K562 (cell line): ENCODE measurements at regions not wholly inside any gene's neighbourhood (a gene's known extent, or its start where the extent isn't known, plus 50 kb on each side); places are given as distances from the start of the nearest gene placed in this dataset.

Experiments
- ATAC-seq: fragments of 200-7000 bp; cut with Tn5 transposase; 3 replicates; pipeline ENCODE4 v1.9.1; 2020; ENCODE audit warnings: moderate library complexity
- BruUV-seq: library from RNA; stranded (reverse); fragments of 400-500 nt; replicated peaks from 2 replicates; lab custom pipeline; 2021; lab: Mats Ljungman, UMichigan
- CTCF ChIA-PET: fragments of 300-600 bp; formaldehyde crosslinking; extraction: SDS; loops from one replicate; lab custom pipeline; 2021; ENCODE audit warnings: low intra/inter-chr PET ratio; lab: Yijun Ruan, JAX
- POLR2A ChIA-PET: fragments of 300-600, 350-650 bp; sonication (Branson Sonifier 250); formaldehyde crosslinking; extraction: SDS; loops from one replicate; lab custom pipeline; 2021; ENCODE audit warnings: antibody characterized with exemption, inconsistent platforms; lab: Yijun Ruan, JAX
- DNase-seq, 4 experiments: peaks; one replicate each; pipeline versions ENCODE4 v3.0.0 to v3.0.0-alpha.2; 2011 to 2018; ENCODE audit warnings: low spot score in 3 of 4, mixed read lengths in 3 of 4; ENCODE audit errors: extremely low read depth in 1 of 4
- FAIRE-seq: peaks from 2 replicates; lab custom pipeline; 2011; peaks lifted over from hg19 to GRCh38; lab: Jason Lieb, UNC
- H2AFZ ChIP-seq: 2 replicates; pipeline ENCODE4 v1.6.0; 2011; ENCODE audit warnings: low read depth, low read length, control low read depth, inconsistent platforms
- H3K27ac ChIP-seq: fragments of 200-600 bp; 3 replicates; pipeline ENCODE4 v1.8.0; 2011; ENCODE audit warnings: low read depth, mild to moderate bottlenecking, control low read depth, inconsistent platforms, low read length, moderate library complexity, mixed read lengths; ENCODE audit errors: extremely low read depth
- H3K27me3 ChIP-seq, 2 experiments: fragments of 300-600 bp in 1 of 2; 2 replicates in 1 of 2; 3 replicates in 1 of 2; pipeline versions ENCODE4 v1.6.0 to v1.8.0; 2011; ENCODE audit warnings: inconsistent platforms in 2 of 2, low read length in 2 of 2, mild to moderate bottlenecking in 1 of 2, mixed read lengths in 1 of 2, moderate library complexity in 1 of 2; ENCODE audit not compliant: control insufficient read depth in 2 of 2, insufficient read depth in 2 of 2
- H3K36me3 ChIP-seq: fragments of 300-600 bp; 3 replicates; pipeline ENCODE4 v1.8.0; 2011; ENCODE audit warnings: mild to moderate bottlenecking, low read length, inconsistent platforms; ENCODE audit not compliant: control insufficient read depth, insufficient read depth
- H3K4me1 ChIP-seq, 2 experiments: fragments of 200-600 bp in 1 of 2; replicated peaks in 1 of 2; 2 replicates in 1 of 2; 3 replicates in 1 of 2; pipeline versions ENCODE4 v1.5.1 to v1.8.0; 2011; ENCODE audit warnings: inconsistent platforms in 2 of 2, low read length in 2 of 2, mild to moderate bottlenecking in 1 of 2, mixed read lengths in 1 of 2, moderate library complexity in 1 of 2; ENCODE audit not compliant: control insufficient read depth in 2 of 2, insufficient read depth in 2 of 2
- H3K4me2 ChIP-seq: 2 replicates; pipeline ENCODE4 v1.6.1; 2011; ENCODE audit warnings: low read length, control low read depth, inconsistent platforms, mixed read lengths; ENCODE audit not compliant: insufficient read depth
- H3K4me3 ChIP-seq: fragments of 200-600 bp; sonication (generic), shearing (Covaris generic); 2 replicates; pipeline ENCODE4 v1.5.1; 2016; ENCODE audit warnings: control low read depth, inconsistent platforms
- H3K79me2 ChIP-seq: fragments of 200-600 bp; 3 replicates; pipeline ENCODE4 v1.8.0; 2011; ENCODE audit warnings: low read length, inconsistent platforms; ENCODE audit not compliant: control insufficient read depth, insufficient read depth
- H3K9ac ChIP-seq, 2 experiments: 2 replicates each; pipeline versions ENCODE4 v1.6.0 to v1.6.1; 2011; ENCODE audit warnings: low read depth in 2 of 2, low read length in 2 of 2, control low read depth in 1 of 2, inconsistent platforms in 1 of 2, mild to moderate bottlenecking in 1 of 2, mixed read lengths in 1 of 2; ENCODE audit not compliant: insufficient read depth in 1 of 2
- H3K9me1 ChIP-seq: one replicate; pipeline ENCODE4 v1.6.0; 2011; ENCODE audit warnings: inconsistent platforms, mild to moderate bottlenecking, low read length, moderate library complexity; ENCODE audit not compliant: control insufficient read depth, insufficient read depth
- H3K9me3 ChIP-seq: replicated peaks from 2 replicates; pipeline ENCODE4 v1.5.1; 2011; ENCODE audit warnings: low read depth, low read length, inconsistent platforms; ENCODE audit not compliant: control insufficient read depth, insufficient read depth
- H4K20me1 ChIP-seq: replicated peaks from 2 replicates; pipeline ENCODE4 v1.6.1; 2011; ENCODE audit warnings: low read length, inconsistent platforms, mixed read lengths; ENCODE audit not compliant: control insufficient read depth, insufficient read depth
- CBX8 ChIP-seq: fragments of 200-600 bp; sonication (generic); IDR thresholded peaks from 2 replicates; pipeline ENCODE4 v1.6.1; 2012; ENCODE audit warnings: borderline replicate concordance, mixed run types, low read depth, mild to moderate bottlenecking, moderate library complexity, mixed read lengths, low read length, control low read depth, inconsistent platforms; ENCODE audit not compliant: poor library complexity, severe bottlenecking; ENCODE audit errors: extremely low read depth
- EGR1 ChIP-seq: fragments of 450-650 bp; conservative IDR thresholded peaks from 2 replicates; pipeline ENCODE4 v1.6.1; 2017; ENCODE audit warnings: mild to moderate bottlenecking
- ERF ChIP-seq: fragments of 450-650 bp; formaldehyde crosslinking; IDR thresholded peaks from 2 replicates; pipeline ENCODE4 v1.4.0; 2020; ENCODE audit warnings: mild to moderate bottlenecking, mixed read lengths
- MYC ChIP-seq, 2 experiments: fragments of 250-450 bp in 1 of 2; sonication (Bioruptor Pico) in 1 of 2; IDR thresholded peaks; 2 replicates each; pipeline versions ENCODE4 v1.5.1 to v1.6.1; 2012 to 2021; ENCODE audit warnings: low read depth in 2 of 2, borderline replicate concordance in 1 of 2, improper control_type of control experiment in 1 of 2, low read length in 1 of 2, mild to moderate bottlenecking in 1 of 2, moderate library complexity in 1 of 2
- SIN3A ChIP-seq, 2 experiments: fragments of 150-350 bp in 1 of 2; IDR thresholded peaks; 2 replicates each; pipeline ENCODE4 v1.6.1; 2011 to 2016; ENCODE audit warnings: borderline replicate concordance in 2 of 2, low read depth in 2 of 2, low read length in 2 of 2, mild to moderate bottlenecking in 2 of 2, moderate library complexity in 2 of 2; ENCODE audit not compliant: control insufficient read depth in 1 of 2
- SMAD4 ChIP-seq: fragments of 250-450 bp; sonication (Bioruptor Pico); conservative IDR thresholded peaks from 2 replicates; pipeline ENCODE4 v1.8.0; 2021; ENCODE audit warnings: inconsistent platforms, mild to moderate bottlenecking, moderate library complexity
- SNAPC5 ChIP-seq: fragments of 250-450 bp; sonication (Bioruptor Pico); IDR thresholded peaks from 2 replicates; pipeline ENCODE4 v1.8.0; 2021; ENCODE audit warnings: moderate library complexity, mild to moderate bottlenecking, inconsistent platforms
- ZFP36 ChIP-seq: fragments of 150-350 bp; IDR thresholded peaks from 2 replicates; pipeline ENCODE4 v1.6.1; 2018; ENCODE audit warnings: low read length, low read depth; ENCODE audit not compliant: partially characterized antibody
- WGBS: fragments of 100-300 bp; shearing (Covaris generic); methylation state at CpG from one replicate; pipeline ENCODE4 v1.1.6; 2016; ENCODE audit warnings: low coverage, mixed read lengths; ENCODE audit not compliant: insufficient coverage; ENCODE audit errors: missing lambda C conversion rate; 5-methylcytosine and 5-hydroxymethylcytosine counted together
- in situ Hi-C: fragments of 300-500 bp; cut with MboI; formaldehyde crosslinking; loops from 4 replicates; pipeline ENCODE4 v1.15.0; 2018; ENCODE audit warnings: inconsistent platforms, mixed read lengths
- intact Hi-C: fragments of 100-400 bp; cut with micrococcal nuclease; formaldehyde crosslinking; loops from 2 replicates; pipeline ENCODE4 v1.14.2; 2022
- TF ChIP-seq, protein P1 (sequence below): fragments of 450-650 bp; formaldehyde crosslinking; IDR thresholded peaks from 2 replicates; pipeline ENCODE4 v1.4.0; 2022; ENCODE audit warnings: missing genetic modification characterization

DNA sequence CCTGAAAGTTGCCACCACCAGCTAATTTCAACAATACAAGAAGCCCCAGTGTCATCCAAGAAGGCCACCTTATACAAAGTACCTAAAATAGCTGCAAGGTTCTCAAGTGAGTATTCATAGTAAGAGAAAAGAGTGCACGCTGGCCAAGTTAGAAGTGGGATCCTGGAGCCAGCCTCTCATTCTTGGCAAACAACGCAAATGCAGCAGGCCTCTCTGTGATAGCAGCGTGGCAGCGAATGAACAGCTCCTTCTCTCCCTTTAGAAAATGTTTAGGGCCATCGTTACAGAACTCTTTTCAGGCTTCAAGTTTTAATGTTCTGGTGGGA, 78.0 kb upstream of the IFNG-AS1 start:
- Histone ChIP-seq H3K9me3 (no peaks in the 10 kb centered on the region), H3K36me3 (no peaks in the 10 kb centered on the region), H3K4me3 (no peak overlapping the region), H4K20me1 (no peaks in the 10 kb centered on the region), H3K4me2 (no peak overlapping the region), H3K9me1 (no peaks in the 10 kb centered on the region), H3K9ac (no peak overlapping the region), H3K4me1 (no peaks in the 10 kb centered on the region), H3K27me3 (peaks cover 0 to 1% of the 10 kb centered on the region in 2 experiments; a peak in 1 of 5 replicates), H3K27ac (no peak overlapping the region), H2AFZ (no peak overlapping the region), H3K79me2 (no peaks in the 10 kb centered on the region)
- ATAC-seq (no peak), FAIRE-seq (no peak), DNase-seq (no peak)
- no TSS peak for BruUV-seq
- in situ Hi-C loops, result no loop called here
- TF ChIP-seq, protein P1, sequence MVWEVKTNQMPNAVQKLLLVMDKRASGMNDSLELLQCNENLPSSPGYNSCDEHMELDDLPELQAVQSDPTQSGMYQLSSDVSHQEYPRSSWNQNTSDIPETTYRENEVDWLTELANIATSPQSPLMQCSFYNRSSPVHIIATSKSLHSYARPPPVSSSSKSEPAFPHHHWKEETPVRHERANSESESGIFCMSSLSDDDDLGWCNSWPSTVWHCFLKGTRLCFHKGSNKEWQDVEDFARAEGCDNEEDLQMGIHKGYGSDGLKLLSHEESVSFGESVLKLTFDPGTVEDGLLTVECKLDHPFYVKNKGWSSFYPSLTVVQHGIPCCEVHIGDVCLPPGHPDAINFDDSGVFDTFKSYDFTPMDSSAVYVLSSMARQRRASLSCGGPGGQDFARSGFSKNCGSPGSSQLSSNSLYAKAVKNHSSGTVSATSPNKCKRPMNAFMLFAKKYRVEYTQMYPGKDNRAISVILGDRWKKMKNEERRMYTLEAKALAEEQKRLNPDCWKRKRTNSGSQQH, result no peak
- TF ChIP-seq SNAPC5 (CRISPR knock-in tag) (no peak), EGR1 (no peak), MYC (IDR thresholded peaks at IDR 0.05; ENCODE audit: low read depth, low read length) (no peak), MYC (CRISPR knock-in tag; IDR thresholded peaks at IDR 0.05; ENCODE audit: borderline replicate concordance, low read depth) (no peak), ZFP36 (no peak), SMAD4 (CRISPR knock-in tag) (no peak), CBX8 (no peak), ERF (no peak), SIN3A (IDR thresholded peaks at IDR 0.05; ENCODE audit: borderline replicate concordance in 2 of 2, control insufficient read depth in 1 of 2, low read depth in 2 of 2, low read length in 2 of 2) (no peak)
- intact Hi-C loops, result no loop called here
- CTCF ChIA-PET, result no interaction called here
- 0% methylated on average over 5 of the region's 5 CpGs for WGBS
- POLR2A ChIA-PET, result no interaction called here
